ENCODE measurements at regions not wholly inside any gene's neighbourhood (a gene's known extent, or its start where the extent isn't known, plus 50 kb on each side); places are given as distances from the start of the nearest gene placed in this dataset.

- TF ChIP-seq POLR2AphosphoS5 (IDR thresholded peaks at IDR 0.05; ENCODE audit: borderline replicate concordance, low read depth, low read length) (no peak), EZH2 (IDR thresholded peaks at IDR 0.05) (no peak), FOXP2 (optimal IDR thresholded peaks at IDR 0.05; ENCODE audit: control extremely low read depth, extremely low read length, insufficient read depth) (no peak)
These were observed 413.6 kb downstream of the PTH2R start for GRCh38 chr2:208820014-208820688.
